ENCODE measurements at regions not wholly inside any gene's neighbourhood (a gene's known extent, or its start where the extent isn't known, plus 50 kb on each side); places are given as distances from the start of the nearest gene placed in this dataset.
"Not testable (repeated sequence)": the region's sequence is repeated elsewhere in the genome, so short reads cannot be mapped to it uniquely, and the experiment has no call there.

GRCh38 chr3:109853077-109853731 lies 515.9 kb upstream of the DPPA4 start:
- H3K4me1 Mint-ChIP-seq (ENCODE audit: low read depth), result no peaks in the 10 kb centered on the region
- DNase-seq, result no peak
- TF ChIP-seq CTCF (IDR thresholded peaks at IDR 0.05), result no peak
- H3K36me3 Mint-ChIP-seq (ENCODE audit: low read depth), result peaks cover 15% of the 10 kb centered on the region
- H3K4me3 Mint-ChIP-seq, result no peak overlapping the region
- no peak overlapping the region for H3K27ac Mint-ChIP-seq
- peaks cover 1% of the 10 kb centered on the region; the same call in 1 of the 2 replicates for H3K27me3 Mint-ChIP-seq (ENCODE audit: insufficient read depth)
- peaks cover 21% of the 10 kb centered on the region for H3K9me3 Mint-ChIP-seq

- H3K4me1 Mint-ChIP-seq (ENCODE audit: low read depth), result no peaks in the 10 kb centered on the region
- H3K27me3 Mint-ChIP-seq (ENCODE audit: insufficient read depth), result no peaks in the 10 kb centered on the region
- no peak overlapping the region for H3K4me3 Mint-ChIP-seq
- H3K27ac Mint-ChIP-seq, result no peak overlapping the region
- no peak for DNase-seq
- no peak for TF ChIP-seq CTCF (IDR thresholded peaks at IDR 0.05)
- no peaks in the 10 kb centered on the region for H3K9me3 Mint-ChIP-seq
- no peaks in the 10 kb centered on the region for H3K36me3 Mint-ChIP-seq (ENCODE audit: low read depth)
Observed at GRCh38 chr3:109863701-109864100, 526.4 kb upstream of the DPPA4 start.

GRCh38 chr3:109864452-109864851 lies 527.1 kb upstream of the DPPA4 start:
- TF ChIP-seq CTCF (IDR thresholded peaks at IDR 0.05), result no peak
- no peaks in the 10 kb centered on the region for H3K36me3 Mint-ChIP-seq (ENCODE audit: low read depth)
- no peak for DNase-seq
- H3K27ac Mint-ChIP-seq, result no peak overlapping the region
- no peaks in the 10 kb centered on the region for H3K9me3 Mint-ChIP-seq
- H3K4me1 Mint-ChIP-seq (ENCODE audit: low read depth), result no peaks in the 10 kb centered on the region
- no peaks in the 10 kb centered on the region; the same call in 1 of the 2 replicates for H3K27me3 Mint-ChIP-seq (ENCODE audit: insufficient read depth)
- no peak overlapping the region for H3K4me3 Mint-ChIP-seq

- Mint-ChIP-seq H3K27ac (no peak overlapping the region), H3K4me1 (ENCODE audit: low read depth) (no peaks in the 10 kb centered on the region), H3K36me3 (ENCODE audit: low read depth) (no peaks in the 10 kb centered on the region), H3K27me3 (ENCODE audit: insufficient read depth) (no peaks in the 10 kb centered on the region; the same call in 1 of the 2 replicates), H3K9me3 (0 out of 2 replicates have a peak, but pooled peaks cover under 1% of the 10 kb centered on the region), H3K4me3 (no peak overlapping the region)
- no peak for TF ChIP-seq CTCF (IDR thresholded peaks at IDR 0.05)
- no peak for DNase-seq
Observed at GRCh38 chr3:109869586-109869985, 532.2 kb upstream of the DPPA4 start.

GRCh38 chr3:109874896-109875708 lies 537.8 kb upstream of the DPPA4 start:
- Mint-ChIP-seq H3K27ac (no peak overlapping the region), H3K4me3 (no peak overlapping the region), H3K9me3 (peaks cover 15% of the 10 kb centered on the region), H3K4me1 (ENCODE audit: low read depth) (peaks cover 25% of the 10 kb centered on the region), H3K36me3 (ENCODE audit: low read depth) (peaks cover 10% of the 10 kb centered on the region; the same call in 1 of the 2 replicates), H3K27me3 (ENCODE audit: insufficient read depth) (no peaks in the 10 kb centered on the region; the same call in 1 of the 2 replicates)
- peak; percentile 4 for DNase-seq
- no peak for TF ChIP-seq CTCF (IDR thresholded peaks at IDR 0.05)

GRCh38 chr3:109877616-109878015 lies 540.3 kb upstream of the DPPA4 start:
- Mint-ChIP-seq H3K36me3 (ENCODE audit: low read depth) (peaks cover 10% of the 10 kb centered on the region; the same call in 1 of the 2 replicates), H3K9me3 (peaks cover 15% of the 10 kb centered on the region), H3K4me1 (ENCODE audit: low read depth) (peaks cover 25% of the 10 kb centered on the region)
- peak; percentile 72 for DNase-seq
- not testable (repeated sequence) for H3K27me3 Mint-ChIP-seq (ENCODE audit: insufficient read depth); H3K27ac Mint-ChIP-seq; H3K4me3 Mint-ChIP-seq

Measured in HFFc6 (cell line).